Erythroblast (primary cell): ENCODE measurements at regions not wholly inside any gene's neighbourhood (a gene's known extent, or its start where the extent isn't known, plus 50 kb on each side); places are given as distances from the start of the nearest gene placed in this dataset.

Source experiments
- GATA1 ChIP-seq: IDR thresholded peaks from 2 replicates; pipeline ENCODE4 v1.6.1; 2011; ENCODE audit warnings: low read depth, mild to moderate bottlenecking, control low read depth, low read length, moderate library complexity
- POLR2A ChIP-seq: IDR thresholded peaks from 2 replicates; pipeline ENCODE4 v1.6.1; 2011; ENCODE audit warnings: mild to moderate bottlenecking, low read length

DNA sequence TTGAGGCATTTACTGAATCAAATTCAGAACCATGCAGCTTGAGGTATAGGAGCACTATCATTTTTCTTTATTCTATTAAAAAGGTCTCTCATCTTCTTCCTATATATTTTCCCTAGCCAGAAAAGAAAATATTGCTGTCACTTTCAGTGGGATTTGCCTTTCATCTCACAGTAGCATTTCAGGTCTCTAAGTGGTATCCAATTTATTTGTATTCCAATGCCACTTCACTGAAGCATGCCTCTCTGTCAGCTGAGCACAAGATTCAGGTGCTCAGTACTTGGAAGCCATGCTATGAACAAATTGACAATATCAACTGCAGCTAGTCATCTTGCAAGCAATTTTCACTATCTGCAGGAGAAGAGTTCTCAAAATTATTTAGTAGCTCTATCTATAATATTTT lies 457.2 kb upstream of the SLC39A10 start:
- TF ChIP-seq POLR2A (no peak), GATA1 (no peak)
